ENCODE measurements at regions not wholly inside any gene's neighbourhood (a gene's known extent, or its start where the extent isn't known, plus 50 kb on each side); places are given as distances from the start of the nearest gene placed in this dataset.
"Not testable (repeated sequence)": the region's sequence is repeated elsewhere in the genome, so short reads cannot be mapped to it uniquely, and the experiment has no call there.

- DNase-seq, result no peak
Measured at GRCh38 chr3:144645300-144645699, 673.7 kb downstream of the DIPK2A start.

GRCh38 chr3:144650380-144650779 lies 678.8 kb downstream of the DIPK2A start:
- no peak for DNase-seq

- no peak for DNase-seq
Measured at GRCh38 chr3:144652573-144652972, 681.0 kb downstream of the DIPK2A start.

GRCh38 chr3:144655423-144655822 lies 683.8 kb downstream of the DIPK2A start:
- DNase-seq, result no peak

- DNase-seq, result no peak
Measured at GRCh38 chr3:144660186-144660585, 688.6 kb downstream of the DIPK2A start.

GRCh38 chr3:144662729-144663128 lies 691.1 kb downstream of the DIPK2A start:
- DNase-seq, result no peak

- no peak for DNase-seq
Measured at GRCh38 chr3:144663456-144664436, 692.1 kb downstream of the DIPK2A start.

- no peak for DNase-seq
Measured at GRCh38 chr3:144665567-144666053, 694.0 kb downstream of the DIPK2A start.

GRCh38 chr3:144670571-144670970 lies 698.9 kb downstream of the DIPK2A start:
- no peak for DNase-seq

GRCh38 chr3:144677103-144677502 lies 705.5 kb downstream of the DIPK2A start:
- DNase-seq, result no peak

- no peak for DNase-seq
Measured at GRCh38 chr3:144683065-144683464, 711.4 kb downstream of the DIPK2A start.

GRCh38 chr3:144687862-144688261 lies 716.2 kb downstream of the DIPK2A start:
- DNase-seq, result no peak

GRCh38 chr3:144692488-144692887 lies 720.9 kb downstream of the DIPK2A start:
- no peak for DNase-seq

- DNase-seq, result no peak
Measured at GRCh38 chr3:144708437-144708836, 736.8 kb downstream of the DIPK2A start.

GRCh38 chr3:144737281-144737680 lies 765.7 kb downstream of the DIPK2A start:
- DNase-seq, result no peak

GRCh38 chr3:144743225-144743668 lies 771.6 kb downstream of the DIPK2A start:
- no peak for DNase-seq

- no peak for DNase-seq
Measured at GRCh38 chr3:144744473-144744872, 772.9 kb downstream of the DIPK2A start.

- no peak for DNase-seq
Measured at GRCh38 chr3:144746631-144747030, 775.0 kb downstream of the DIPK2A start.

- DNase-seq, result not testable (repeated sequence)
Measured at GRCh38 chr3:144749536-144750253, 778.1 kb downstream of the DIPK2A start.

GRCh38 chr3:144754076-144754783 lies 782.6 kb downstream of the DIPK2A start:
- no peak for DNase-seq

GRCh38 chr3:144756704-144757440 lies 785.2 kb downstream of the DIPK2A start:
- no peak for DNase-seq

GRCh38 chr3:144760831-144761230 lies 789.2 kb downstream of the DIPK2A start:
- DNase-seq, result no peak

Data from T-helper 1 cell (primary cell).